Keratinocyte (primary cell): ENCODE measurements at regions not wholly inside any gene's neighbourhood (a gene's known extent, or its start where the extent isn't known, plus 50 kb on each side); places are given as distances from the start of the nearest gene placed in this dataset.

Experiments
- DNase-seq: peaks from one replicate; pipeline ENCODE4 v3.0.0-alpha.2; 2011; ENCODE audit warnings: low read depth, missing footprints, low spot score
- FAIRE-seq: peaks from 2 replicates; lab custom pipeline; 2011; peaks lifted over from hg19 to GRCh38; lab: Jason Lieb, UNC
- H2AFZ ChIP-seq: 2 replicates; pipeline ENCODE4 v1.6.0; 2012; ENCODE audit warnings: low read length, control low read depth, inconsistent platforms; ENCODE audit not compliant: control insufficient read depth
- H3K27ac ChIP-seq: 2 replicates; pipeline ENCODE4 v1.5.1; 2011; ENCODE audit warnings: low read length; ENCODE audit not compliant: control insufficient read depth, insufficient read depth
- H3K27me3 ChIP-seq: 3 replicates; pipeline ENCODE4 v1.6.0; 2011; ENCODE audit warnings: low read length; ENCODE audit not compliant: control insufficient read depth, insufficient read depth; ENCODE audit errors: extremely low read depth
- H3K36me3 ChIP-seq, 2 experiments: 2 replicates in 1 of 2; 3 replicates in 1 of 2; pipeline ENCODE4 v1.5.1; 2011; ENCODE audit warnings: low read length in 2 of 2, mild to moderate bottlenecking in 1 of 2; ENCODE audit not compliant: control insufficient read depth in 2 of 2, insufficient read depth in 2 of 2; ENCODE audit errors: extremely low read depth in 1 of 2
- H3K4me1 ChIP-seq: 3 replicates; pipeline ENCODE4 v1.5.1; 2011; ENCODE audit warnings: low read length; ENCODE audit not compliant: control insufficient read depth, insufficient read depth; ENCODE audit errors: extremely low read depth
- H3K4me2 ChIP-seq: 3 replicates; pipeline ENCODE4 v1.6.0; 2011; ENCODE audit warnings: low read depth, low read length; ENCODE audit not compliant: control insufficient read depth, insufficient read depth; ENCODE audit errors: extremely low read depth
- H3K4me3 ChIP-seq, 3 experiments: fragments of 200-600 bp in 1 of 3; sonication (generic) in 1 of 3; 2 replicates in 2 of 3; 3 replicates in 1 of 3; pipeline ENCODE4 v1.5.1; 2011 to 2016; ENCODE audit warnings: low read length in 3 of 3, mild to moderate bottlenecking in 3 of 3, control low read depth in 2 of 3, inconsistent platforms in 1 of 3, low read depth in 1 of 3, mixed read lengths in 1 of 3, mixed run types in 1 of 3, moderate library complexity in 1 of 3; ENCODE audit not compliant: control insufficient read depth in 2 of 3, insufficient read depth in 2 of 3; ENCODE audit errors: extremely low read depth in 1 of 3
- H3K79me2 ChIP-seq: 2 replicates; pipeline ENCODE4 v1.6.0; 2012; ENCODE audit warnings: low read length; ENCODE audit not compliant: control insufficient read depth, insufficient read depth
- H3K9ac ChIP-seq: 3 replicates; pipeline ENCODE4 v1.6.0; 2011; ENCODE audit warnings: low read length; ENCODE audit not compliant: control insufficient read depth, insufficient read depth; ENCODE audit errors: extremely low read depth
- H3K9me1 ChIP-seq: 3 replicates; pipeline ENCODE4 v1.6.0; 2011; ENCODE audit warnings: low read length; ENCODE audit not compliant: control insufficient read depth, insufficient read depth; ENCODE audit errors: extremely low read depth
- H3K9me3 ChIP-seq: 2 replicates; pipeline ENCODE4 v1.5.1; 2012; ENCODE audit warnings: low read depth, low read length; ENCODE audit not compliant: control insufficient read depth
- H4K20me1 ChIP-seq: 3 replicates; pipeline ENCODE4 v1.6.0; 2011; ENCODE audit warnings: low read length; ENCODE audit not compliant: control insufficient read depth, insufficient read depth; ENCODE audit errors: extremely low read depth
- EZH2 ChIP-seq: IDR thresholded peaks from one replicate; pipeline ENCODE4 v1.6.1; 2012; ENCODE audit warnings: inconsistent platforms, mild to moderate bottlenecking, low read length, moderate library complexity
- dilution Hi-C: fragments of 300-500 bp; cut with MboI; formaldehyde crosslinking; loops from one replicate; pipeline ENCODE4 v1.7.0; 2020; ENCODE audit warnings: low sequenced_read_pairs; ENCODE audit not compliant: extremely low pct_ligation_motif_present
- TF ChIP-seq, protein P1 (sequence below), 3 experiments: IDR thresholded peaks in 1 of 3; conservative IDR thresholded peaks in 1 of 3; optimal IDR thresholded peaks in 1 of 3; 2 replicates in 2 of 3; 3 replicates in 1 of 3; pipeline versions ENCODE3 to v1.5.1; 2011; ENCODE audit warnings: low read length in 3 of 3, mild to moderate bottlenecking in 3 of 3, moderate library complexity in 2 of 3, control low read depth in 1 of 3, inconsistent platforms in 1 of 3; ENCODE audit not compliant: insufficient read depth in 2 of 3; ENCODE audit errors: extremely low read depth in 1 of 3

DNA sequence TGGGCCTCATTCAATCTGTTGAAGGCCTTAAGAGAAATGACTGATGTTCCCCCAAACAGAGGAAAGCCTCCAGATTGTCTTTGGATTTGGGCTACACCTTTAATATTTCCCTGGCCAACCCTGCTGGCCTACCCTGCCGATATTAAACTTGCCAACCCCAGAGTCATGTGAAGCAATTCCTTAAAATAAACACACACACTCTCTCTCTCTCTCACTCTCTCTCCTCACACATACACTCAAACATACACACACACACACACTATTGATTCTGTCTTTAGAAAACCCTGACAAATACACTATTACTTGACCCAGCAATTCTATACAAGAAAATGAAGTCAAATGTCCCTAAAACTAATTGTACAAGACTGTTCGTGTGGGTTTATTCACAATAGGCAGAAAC, 109.9 kb upstream of the ST8SIA2 start:
- Histone ChIP-seq H3K4me2 (no peak overlapping the region), H3K9me1 (no peaks in the 10 kb centered on the region), H2AFZ (no peak overlapping the region), H3K4me3 (no peak overlapping the region), H3K27ac (no peak overlapping the region), H3K9ac (no peak overlapping the region), H3K79me2 (no peaks in the 10 kb centered on the region), H3K4me1 (no peaks in the 10 kb centered on the region), H3K27me3 (no peaks in the 10 kb centered on the region), H4K20me1 (no peaks in the 10 kb centered on the region), H3K9me3 (no peaks in the 10 kb centered on the region), H3K36me3 (no peaks in the 10 kb centered on the region)
- TF ChIP-seq, protein P1, sequence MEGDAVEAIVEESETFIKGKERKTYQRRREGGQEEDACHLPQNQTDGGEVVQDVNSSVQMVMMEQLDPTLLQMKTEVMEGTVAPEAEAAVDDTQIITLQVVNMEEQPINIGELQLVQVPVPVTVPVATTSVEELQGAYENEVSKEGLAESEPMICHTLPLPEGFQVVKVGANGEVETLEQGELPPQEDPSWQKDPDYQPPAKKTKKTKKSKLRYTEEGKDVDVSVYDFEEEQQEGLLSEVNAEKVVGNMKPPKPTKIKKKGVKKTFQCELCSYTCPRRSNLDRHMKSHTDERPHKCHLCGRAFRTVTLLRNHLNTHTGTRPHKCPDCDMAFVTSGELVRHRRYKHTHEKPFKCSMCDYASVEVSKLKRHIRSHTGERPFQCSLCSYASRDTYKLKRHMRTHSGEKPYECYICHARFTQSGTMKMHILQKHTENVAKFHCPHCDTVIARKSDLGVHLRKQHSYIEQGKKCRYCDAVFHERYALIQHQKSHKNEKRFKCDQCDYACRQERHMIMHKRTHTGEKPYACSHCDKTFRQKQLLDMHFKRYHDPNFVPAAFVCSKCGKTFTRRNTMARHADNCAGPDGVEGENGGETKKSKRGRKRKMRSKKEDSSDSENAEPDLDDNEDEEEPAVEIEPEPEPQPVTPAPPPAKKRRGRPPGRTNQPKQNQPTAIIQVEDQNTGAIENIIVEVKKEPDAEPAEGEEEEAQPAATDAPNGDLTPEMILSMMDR (optimal IDR thresholded peaks at IDR 0.05 in 1 of 3, IDR thresholded peaks at IDR 0.05 in 1 of 3, conservative IDR thresholded peaks at IDR 0.05 in 1 of 3; ENCODE audit: extremely low read depth in 1 of 3, insufficient read depth in 2 of 3, low read length in 3 of 3) = no peak
- TF ChIP-seq EZH2 = no peak
- dilution Hi-C loops = no loop called here
- DNase-seq (no peak), FAIRE-seq (no peak)

DNA sequence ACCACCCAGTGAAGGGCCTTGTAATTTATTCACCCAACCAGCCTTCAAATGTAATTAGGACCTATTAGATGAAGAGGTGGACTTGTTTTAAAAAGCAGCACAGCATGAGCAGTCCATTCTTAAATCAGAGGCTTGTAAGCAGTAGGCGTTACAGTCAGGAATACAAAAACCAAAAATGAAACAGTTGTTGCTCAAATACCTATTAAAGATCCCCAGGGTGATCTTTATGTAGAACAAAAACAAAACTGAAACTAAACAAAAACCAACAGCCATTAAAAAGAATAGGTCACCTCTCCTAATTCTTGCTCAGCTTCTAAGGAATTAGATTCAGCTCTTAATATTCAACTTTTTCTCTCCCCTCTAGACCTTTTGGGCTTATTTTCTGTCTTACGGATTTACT, 104.9 kb upstream of the ST8SIA2 start:
- no peak for DNase-seq
- no peak overlapping the region for H3K4me3 ChIP-seq
- H3K4me2 ChIP-seq = no peak overlapping the region
- no peak overlapping the region for H3K27ac ChIP-seq
- FAIRE-seq = no peak
- H3K36me3 ChIP-seq = no peaks in the 10 kb centered on the region
- no peaks in the 10 kb centered on the region for H3K9me3 ChIP-seq
- H4K20me1 ChIP-seq = no peaks in the 10 kb centered on the region
- H3K4me1 ChIP-seq = no peaks in the 10 kb centered on the region
- no peaks in the 10 kb centered on the region for H3K9me1 ChIP-seq
- H3K27me3 ChIP-seq = no peaks in the 10 kb centered on the region
- no peak overlapping the region for H2AFZ ChIP-seq
- H3K79me2 ChIP-seq = no peaks in the 10 kb centered on the region
- dilution Hi-C loops = no loop called here
- TF ChIP-seq, protein P1 (optimal IDR thresholded peaks at IDR 0.05 in 1 of 3, IDR thresholded peaks at IDR 0.05 in 1 of 3, conservative IDR thresholded peaks at IDR 0.05 in 1 of 3; ENCODE audit: extremely low read depth in 1 of 3, insufficient read depth in 2 of 3, low read length in 3 of 3) = no peak
- TF ChIP-seq EZH2 = no peak
- H3K9ac ChIP-seq = no peak overlapping the region
